ENCODE measurements at regions not wholly inside any gene's neighbourhood (a gene's known extent, or its start where the extent isn't known, plus 50 kb on each side); places are given as distances from the start of the nearest gene placed in this dataset.
"Not testable (repeated sequence)": the region's sequence is repeated elsewhere in the genome, so short reads cannot be mapped to it uniquely, and the experiment has no call there.

DNA sequence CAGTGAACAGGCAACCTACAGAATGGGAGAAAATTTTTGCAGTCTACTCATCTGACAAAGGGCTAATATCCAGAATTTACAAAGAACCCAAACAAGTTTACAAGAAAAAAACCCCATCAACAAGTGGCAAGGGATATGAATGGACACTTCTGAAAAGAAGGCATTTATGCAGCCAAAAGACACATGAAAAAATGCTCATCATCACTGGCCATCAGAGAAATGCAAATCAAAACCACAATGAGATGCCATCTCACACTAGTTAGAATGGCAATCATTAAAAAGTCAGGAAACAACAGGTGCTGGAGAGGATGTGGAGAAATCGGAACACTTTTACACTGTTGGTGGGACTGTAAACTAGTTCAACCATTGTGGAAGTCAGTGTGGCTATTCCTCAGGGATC, 80.3 kb downstream of the ZNF474 start:
- DNase-seq, result not testable (repeated sequence)

DNA sequence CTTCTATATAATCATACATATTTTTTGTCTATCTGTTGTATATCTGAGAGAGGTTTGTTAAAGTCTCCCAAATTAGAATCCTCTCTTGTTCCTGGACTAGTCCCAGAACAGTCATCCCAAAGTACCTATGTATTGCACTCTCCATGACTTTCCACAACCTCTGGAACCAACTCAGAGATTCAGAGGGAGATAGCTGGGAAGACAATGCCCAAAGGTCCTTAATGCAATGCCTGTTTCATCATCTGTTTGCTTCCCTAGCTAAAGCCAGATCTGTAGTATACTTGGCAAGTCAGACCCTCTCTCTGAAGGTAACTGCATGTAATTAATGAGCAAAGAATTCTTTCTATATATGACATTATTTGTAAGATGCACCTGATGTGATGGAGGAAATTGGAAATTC, 89.4 kb downstream of the ZNF474 start:
- DNase-seq, result no peak

DNA sequence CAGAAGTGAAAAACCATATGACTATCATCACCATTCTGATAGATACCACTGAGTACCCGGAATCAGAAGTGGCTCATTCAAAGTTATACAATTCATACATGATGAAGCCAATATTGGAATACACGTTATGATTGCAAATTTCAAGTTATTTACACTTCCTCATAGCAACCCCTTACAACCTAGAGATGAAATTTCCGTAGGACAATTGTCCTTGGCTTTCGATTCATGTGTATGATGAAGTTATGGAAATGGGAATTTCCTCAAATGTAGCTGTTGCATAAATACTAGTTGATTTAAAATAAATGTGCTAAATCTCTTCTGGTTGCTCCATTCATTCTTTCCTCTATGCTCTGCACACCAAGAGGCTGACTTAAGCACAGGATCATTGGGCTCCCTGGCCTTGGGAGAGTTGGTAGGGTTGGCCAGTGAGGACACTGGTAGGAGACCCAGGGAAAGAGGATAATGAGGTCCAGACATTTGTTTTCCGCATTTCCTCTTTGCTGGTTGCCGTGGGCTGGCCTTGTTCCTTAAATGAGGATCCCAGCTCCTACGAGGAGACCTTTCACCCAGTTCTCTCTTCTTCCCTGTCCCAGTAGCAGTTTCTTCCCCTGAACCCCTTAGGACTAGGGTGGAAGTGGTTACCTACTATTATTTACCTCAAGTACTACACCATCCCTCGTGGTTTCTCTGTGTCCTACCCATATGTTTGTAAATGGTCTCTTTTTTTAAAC, 90.3 kb downstream of the ZNF474 start:
- DNase-seq, result no peak

DNA sequence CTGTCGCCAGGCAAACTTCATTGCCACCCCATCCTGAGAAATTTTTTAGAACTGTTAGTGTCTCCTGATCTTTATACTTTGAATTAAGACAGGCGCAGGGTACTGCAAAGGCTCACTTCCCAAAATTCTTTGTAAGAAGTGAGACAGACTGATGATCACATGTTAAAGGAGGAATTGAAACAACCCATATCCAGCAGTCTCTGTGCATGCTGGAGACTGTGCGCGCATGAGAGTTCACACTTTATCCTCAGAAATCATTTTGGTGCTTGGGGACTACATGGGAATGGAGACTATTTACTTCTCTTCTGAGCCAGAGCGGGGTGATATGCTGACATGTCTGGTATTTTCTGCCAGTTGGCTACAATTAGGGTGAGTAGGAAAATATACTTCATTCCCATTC, 91.2 kb downstream of the ZNF474 start:
- no peak for DNase-seq

DNA sequence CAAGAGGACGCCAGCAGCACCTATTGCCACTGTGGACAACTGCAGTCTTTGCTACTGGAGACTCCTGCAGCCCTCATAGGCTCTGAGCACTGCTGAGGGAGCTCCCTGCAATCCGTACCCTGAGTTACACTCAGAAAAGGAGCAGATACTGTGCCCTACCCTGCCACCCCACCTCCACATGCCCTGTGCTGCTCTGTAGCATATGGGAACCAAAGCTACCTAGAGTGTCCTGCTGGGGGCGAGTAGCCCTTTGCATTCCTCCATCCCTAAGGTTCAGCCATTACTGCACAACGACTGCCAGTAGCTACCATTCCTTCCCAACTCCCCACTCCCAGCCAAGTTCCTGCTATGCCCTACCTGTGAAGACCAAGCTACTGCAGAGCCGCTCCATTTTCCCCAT, 90.2 kb upstream of the SNCAIP start:
- DNase-seq, result no peak

DNA sequence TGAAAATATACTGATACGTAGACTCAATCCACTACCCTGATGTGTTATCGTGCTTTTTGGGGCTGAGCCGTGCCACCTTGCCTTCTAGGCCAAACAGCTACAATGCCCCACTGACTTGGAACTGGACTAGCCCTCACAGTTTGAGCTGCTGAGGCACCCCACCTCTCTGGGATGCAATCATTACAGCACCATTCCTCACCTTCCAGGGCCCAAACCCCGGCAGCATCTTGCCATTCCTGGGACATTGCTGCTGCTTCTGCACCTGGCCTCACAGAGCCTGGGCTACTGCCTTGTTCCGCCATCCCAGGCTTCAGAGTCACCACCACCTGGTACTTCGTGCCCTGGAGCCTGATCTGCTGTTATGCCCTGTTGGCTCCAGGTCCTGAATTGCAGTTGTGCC, 89.5 kb upstream of the SNCAIP start:
- DNase-seq, result no peak

DNA sequence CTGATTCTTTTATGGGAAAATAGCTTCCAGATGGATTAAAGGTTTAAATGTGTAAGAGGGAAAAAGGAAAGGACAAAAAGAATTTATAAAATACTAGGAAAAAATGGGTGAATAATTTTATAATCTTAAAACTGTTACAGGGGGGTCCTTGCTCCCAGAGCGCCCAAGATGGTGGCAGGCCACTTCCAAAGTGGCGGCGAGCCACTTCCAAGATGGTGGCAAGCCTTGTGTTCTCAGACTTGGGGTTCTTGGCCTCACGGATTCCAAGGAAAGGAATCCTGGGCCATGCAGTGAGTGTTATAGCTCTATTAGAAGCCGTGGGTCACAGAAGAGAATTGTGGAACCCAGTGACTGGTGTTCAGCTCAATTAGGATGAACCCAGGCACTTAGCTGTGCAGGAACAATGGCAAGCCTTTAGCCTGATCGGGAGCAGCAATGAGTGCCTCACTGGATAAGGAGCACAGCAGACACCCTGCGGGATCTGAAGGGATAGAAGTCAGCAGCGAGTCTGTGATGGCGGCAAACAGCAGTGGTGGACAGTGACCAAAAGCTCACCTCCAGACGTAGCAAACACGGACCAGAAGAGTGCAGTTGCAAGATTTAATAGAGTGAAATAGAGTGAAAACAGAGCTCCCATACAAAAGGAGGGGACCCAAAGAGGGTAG, 83.2 kb upstream of the SNCAIP start:
- no peak for DNase-seq

DNA sequence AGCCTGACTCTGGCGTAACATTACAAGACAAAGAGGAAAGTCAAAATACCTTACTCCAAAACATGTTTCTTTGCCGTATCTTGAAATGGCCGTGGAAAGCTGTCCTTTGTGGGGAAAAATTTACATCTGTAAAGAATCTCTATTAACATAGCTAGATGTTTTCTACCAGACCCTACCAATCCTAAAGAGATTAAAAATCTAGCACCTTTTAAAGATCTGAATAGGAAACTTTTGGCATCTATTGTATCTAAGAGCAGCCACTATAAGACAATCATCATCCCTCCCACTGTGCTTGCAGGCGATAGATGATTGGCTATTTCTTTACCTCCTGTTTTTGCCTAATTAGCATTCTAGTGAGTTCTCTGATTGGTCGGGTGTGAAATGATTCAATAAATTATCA, 82.5 kb upstream of the SNCAIP start:
- DNase-seq, result no peak

DNA sequence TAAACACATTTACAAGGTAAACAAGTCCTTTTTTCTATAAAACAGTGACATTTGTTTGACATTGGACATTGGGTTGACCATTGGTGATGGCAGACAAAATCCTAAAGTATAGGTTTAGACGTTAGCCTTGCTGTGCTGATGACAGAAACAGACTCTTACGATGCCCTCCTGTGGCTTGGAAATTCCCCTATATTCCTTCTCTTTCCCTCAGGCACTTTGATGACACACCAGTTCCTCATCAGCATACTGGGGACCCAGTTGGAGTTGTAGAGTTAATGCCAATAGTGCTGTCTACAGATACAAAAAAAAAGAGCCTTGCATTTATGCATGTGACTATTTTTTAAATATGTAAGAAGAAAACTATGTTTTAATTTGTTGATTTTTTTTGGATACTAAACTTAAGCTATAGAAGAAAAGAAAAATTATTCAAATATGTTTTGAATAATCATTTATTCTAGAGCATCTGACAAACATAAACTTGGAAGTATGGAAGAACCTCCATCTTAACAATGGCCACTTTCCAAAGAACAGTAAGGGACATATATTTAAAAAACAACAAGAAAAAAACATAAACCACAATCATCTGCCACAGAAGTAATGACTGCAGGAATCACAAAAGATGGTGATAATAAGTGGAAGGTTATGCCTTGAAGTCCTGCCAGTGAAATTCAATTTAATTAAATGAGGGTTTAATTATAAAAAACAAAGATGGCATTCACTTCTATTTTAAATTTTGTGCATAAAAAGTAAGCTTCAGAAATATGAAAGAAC, 75.6 kb upstream of the SNCAIP start:
- DNase-seq, result no peak

DNA sequence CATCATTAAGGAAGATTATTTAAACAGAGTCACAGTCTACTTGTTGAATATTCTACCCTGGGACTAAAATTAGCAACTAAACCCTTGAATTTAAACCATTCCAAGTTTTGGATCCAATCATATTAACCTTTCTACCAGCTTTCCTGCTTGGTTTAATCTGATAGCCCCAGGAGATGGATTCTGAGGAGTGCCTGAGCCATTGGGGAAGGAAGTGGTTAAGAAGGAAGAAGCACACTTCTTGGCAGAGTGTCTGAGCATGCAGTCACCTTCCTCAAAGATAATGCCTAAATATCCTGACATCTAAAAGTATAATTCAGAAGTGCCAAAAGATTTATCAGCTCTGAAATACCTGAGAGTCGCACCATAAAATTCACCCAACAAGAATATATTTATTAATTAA, 74.1 kb upstream of the SNCAIP start:
- no peak for DNase-seq

DNA sequence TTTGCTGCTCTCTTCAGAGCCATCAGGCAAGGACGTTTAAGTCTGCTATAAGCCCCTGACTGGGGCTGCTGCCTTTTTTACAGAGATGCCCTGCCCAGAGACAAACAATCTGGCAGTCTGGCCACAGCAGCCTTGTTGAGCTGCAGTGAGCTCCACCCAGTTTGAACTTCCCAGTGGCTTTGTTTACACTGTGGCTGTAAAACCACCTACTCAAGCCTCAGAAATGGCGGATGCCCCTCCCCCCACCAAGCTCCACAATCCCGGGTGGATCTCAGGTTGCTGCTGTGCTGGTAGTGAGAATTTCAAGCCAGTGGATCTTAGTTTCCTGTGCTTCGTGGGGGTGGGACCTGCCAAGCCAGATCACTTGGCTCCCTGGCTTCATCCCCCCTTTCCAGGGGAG, 59.7 kb upstream of the SNCAIP start:
- DNase-seq, result no peak

DNA sequence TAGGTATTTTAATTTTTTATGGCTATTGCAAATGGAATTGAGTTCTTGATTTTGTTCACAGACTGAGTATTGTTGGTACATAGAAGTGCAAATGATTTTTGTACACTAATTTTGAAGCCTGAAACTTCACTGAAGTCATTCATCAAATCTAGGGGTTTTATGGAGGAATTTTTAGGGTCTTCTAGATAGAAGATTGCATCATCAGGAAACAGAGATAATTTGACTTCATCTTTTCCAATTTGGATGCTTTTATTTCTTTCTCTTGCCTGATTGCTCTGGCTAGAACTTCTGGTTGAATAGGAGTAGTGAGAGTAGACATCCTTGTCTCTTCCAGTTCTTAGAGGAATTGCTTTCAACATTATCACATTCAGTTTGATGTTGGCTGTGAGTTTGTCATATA, 58.2 kb upstream of the SNCAIP start:
- no peak for DNase-seq

DNA sequence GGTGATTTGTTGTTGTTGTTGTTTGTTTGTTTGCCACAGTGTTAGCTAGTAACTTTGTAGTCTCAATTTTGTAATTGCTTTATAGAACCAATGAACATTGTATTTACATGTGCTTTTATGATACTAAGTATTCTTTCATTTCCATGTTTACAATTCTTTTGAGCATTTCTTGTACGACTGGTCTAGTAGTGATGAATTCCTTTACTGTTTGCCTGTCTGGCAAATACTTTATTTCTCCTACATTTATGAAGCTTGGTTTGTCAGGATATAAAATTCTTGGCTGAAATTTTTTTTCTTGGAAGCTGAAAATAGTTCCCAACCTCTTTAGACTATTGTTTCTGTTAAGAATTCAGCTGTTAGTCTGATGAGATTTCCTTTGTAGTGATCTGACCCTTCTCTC, 55.6 kb upstream of the SNCAIP start:
- no peak for DNase-seq

DNA sequence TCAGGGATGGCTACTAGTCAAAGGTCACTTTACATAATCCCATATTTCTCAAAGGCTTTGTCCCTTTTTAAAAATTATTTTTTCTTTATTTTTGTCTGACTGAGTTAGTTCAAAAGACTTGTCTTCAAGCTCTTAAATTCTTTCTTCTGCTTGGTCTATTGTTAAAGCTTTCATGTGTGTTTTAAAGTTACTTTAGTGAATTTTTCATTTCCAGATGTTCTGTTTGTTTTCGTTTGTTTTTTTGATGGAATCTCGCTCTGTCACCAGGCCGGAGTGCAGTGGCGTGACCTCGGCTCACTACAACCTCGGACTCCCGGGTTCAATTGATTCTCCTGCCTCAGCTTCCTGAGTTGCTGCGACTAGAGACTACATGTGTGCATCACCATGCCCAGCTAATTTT, 55.0 kb upstream of the SNCAIP start:
- no peak for DNase-seq

DNA sequence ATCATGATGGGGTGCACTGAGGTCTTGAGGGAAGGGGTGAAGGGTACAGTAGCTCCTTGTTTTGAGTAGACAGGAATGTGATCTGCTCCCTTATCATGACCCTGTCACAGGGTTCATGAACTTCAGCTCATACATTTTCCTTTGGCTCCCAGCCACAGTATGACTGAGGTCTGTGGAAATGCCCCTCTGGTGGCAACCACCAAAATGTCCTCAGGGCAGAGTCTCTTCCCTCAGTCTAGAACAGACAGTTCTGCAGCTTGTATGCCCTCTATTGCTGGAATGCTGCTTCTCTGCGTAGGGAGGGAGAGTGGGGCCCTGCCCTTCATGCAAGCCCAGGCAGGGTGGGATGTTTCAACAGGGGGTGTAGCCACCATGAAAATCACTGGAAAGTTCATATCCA, 53.8 kb upstream of the SNCAIP start:
- DNase-seq, result no peak

DNA sequence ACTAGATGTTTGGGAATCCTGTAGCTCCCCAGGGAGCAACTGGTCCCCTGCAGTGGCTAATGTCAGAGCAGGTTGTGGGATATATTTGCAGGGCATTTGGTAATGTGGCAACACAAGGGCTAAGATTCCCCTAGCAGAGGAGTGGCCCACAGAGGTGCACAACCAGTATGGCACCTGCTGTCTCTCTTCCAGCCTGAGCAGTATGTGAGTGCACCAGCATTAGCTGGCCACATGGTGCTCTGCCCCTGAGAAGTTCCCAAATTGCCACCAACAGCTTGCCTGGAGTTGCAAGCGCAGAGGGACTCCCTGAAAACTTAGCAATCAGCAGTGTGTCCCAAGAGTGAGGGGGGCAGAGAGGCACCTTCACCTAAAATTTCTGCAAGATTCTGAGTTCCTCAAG, 53.2 kb upstream of the SNCAIP start:
- no peak for DNase-seq

DNA sequence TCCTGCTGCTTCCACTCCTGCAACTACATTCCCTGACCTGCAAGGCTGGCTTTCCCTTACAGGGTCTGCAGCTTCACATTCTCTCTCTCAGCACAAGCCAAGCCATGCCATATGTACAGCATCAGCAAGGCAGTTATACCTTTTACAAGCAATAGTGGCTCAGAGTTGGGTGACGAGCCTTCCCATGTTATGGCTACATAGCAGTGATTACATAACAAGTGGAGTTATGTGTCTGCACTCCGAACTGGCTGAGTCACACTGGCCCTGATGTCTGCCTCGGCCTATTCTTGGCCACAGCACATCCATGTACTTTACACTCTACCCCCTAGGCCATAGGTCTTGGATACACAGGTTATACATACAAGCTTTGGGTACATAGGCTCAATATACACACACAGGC, 52.0 kb upstream of the SNCAIP start:
- peak; percentile 64 for DNase-seq

DNA sequence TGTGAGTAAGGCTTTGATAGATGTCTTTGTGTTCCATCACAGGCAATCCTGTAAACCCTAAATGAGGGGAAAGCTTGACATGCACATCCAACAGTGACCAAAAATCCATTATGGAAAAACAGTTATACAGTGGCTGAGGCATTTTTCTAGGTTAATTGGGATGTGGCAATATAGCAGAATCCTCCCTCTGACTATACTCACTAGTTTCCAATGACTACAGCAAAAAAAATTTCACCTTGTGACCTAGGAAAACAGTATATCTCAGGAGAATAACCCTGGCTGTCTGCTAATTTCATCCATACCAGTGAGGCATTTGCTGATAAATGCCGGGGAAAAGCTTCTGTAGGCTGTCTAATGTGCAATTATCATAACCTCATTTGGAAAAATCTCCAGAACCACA, 49.9 kb upstream of the SNCAIP start:
- peak; percentile 76 for DNase-seq

Data from fibroblast of skin of right quadriceps (primary cell).